HUES64 (cell line): ENCODE measurements at regions not wholly inside any gene's neighbourhood (a gene's known extent, or its start where the extent isn't known, plus 50 kb on each side); places are given as distances from the start of the nearest gene placed in this dataset.
"Not testable (repeated sequence)": the region's sequence is repeated elsewhere in the genome, so short reads cannot be mapped to it uniquely, and the experiment has no call there.

ENCODE experiments used
- H3K27ac ChIP-seq: 2 replicates; pipeline ENCODE4 v1.7.0; 2013; ENCODE audit warnings: low read depth, low read length, inconsistent platforms
- H3K27me3 ChIP-seq: 2 replicates; pipeline ENCODE4 v1.6.1; 2013; ENCODE audit warnings: mild to moderate bottlenecking, low read length; ENCODE audit not compliant: insufficient read depth
- H3K36me3 ChIP-seq: 2 replicates; pipeline ENCODE4 v1.6.1; 2013; ENCODE audit warnings: mild to moderate bottlenecking, low read length; ENCODE audit not compliant: insufficient read depth
- H3K4me1 ChIP-seq: 2 replicates; pipeline ENCODE4 v1.6.1; 2013; ENCODE audit warnings: mild to moderate bottlenecking, low read length, moderate library complexity; ENCODE audit not compliant: insufficient read depth
- H3K4me3 ChIP-seq: 2 replicates; pipeline ENCODE4 v1.5.1; 2013; ENCODE audit warnings: mild to moderate bottlenecking, low read length, moderate library complexity
- H3K9ac ChIP-seq: 2 replicates; pipeline ENCODE4 v1.6.1; 2013; ENCODE audit warnings: mild to moderate bottlenecking, low read depth, low read length
- H3K9me3 ChIP-seq: 2 replicates; pipeline ENCODE4 v1.6.1; 2013; ENCODE audit warnings: low read depth, low read length; ENCODE audit not compliant: insufficient read depth
- WGBS: fragments of 150-250, 120-280 bp; methylation state at CpG from one replicate; pipeline ENCODE4 v1.1.7; 2013; ENCODE audit warnings: missing lambda C conversion rate; 5-methylcytosine and 5-hydroxymethylcytosine counted together

GRCh38 chr6:6975459-6976111 is 132.2 kb upstream of the RREB1 start:
- no peaks in the 10 kb centered on the region for H3K9me3 ChIP-seq
- no peaks in the 10 kb centered on the region for H3K4me1 ChIP-seq
- 94% methylated on average over 6 of the region's 6 CpGs for WGBS
- no peak overlapping the region for H3K4me3 ChIP-seq
- H3K36me3 ChIP-seq, result no peaks in the 10 kb centered on the region
- H3K27ac ChIP-seq, result no peak overlapping the region
- H3K9ac ChIP-seq, result no peak overlapping the region
- no peaks in the 10 kb centered on the region for H3K27me3 ChIP-seq

GRCh38 chr6:6976193-6976592 is 131.6 kb upstream of the RREB1 start:
- H3K27me3 ChIP-seq, result no peaks in the 10 kb centered on the region
- H3K9me3 ChIP-seq, result no peaks in the 10 kb centered on the region
- no peaks in the 10 kb centered on the region for H3K36me3 ChIP-seq
- H3K4me3 ChIP-seq, result no peak overlapping the region
- H3K4me1 ChIP-seq, result no peaks in the 10 kb centered on the region
- H3K27ac ChIP-seq, result no peak overlapping the region
- 91% methylated on average over 4 of the region's 4 CpGs for WGBS
- no peak overlapping the region for H3K9ac ChIP-seq

- 76% methylated on average over 5 of the region's 5 CpGs for WGBS
- Histone ChIP-seq H3K9me3 (no peaks in the 10 kb centered on the region), H3K4me1 (no peaks in the 10 kb centered on the region), H3K27me3 (no peaks in the 10 kb centered on the region), H3K36me3 (no peaks in the 10 kb centered on the region), H3K27ac (no peak overlapping the region), H3K4me3 (no peak overlapping the region), H3K9ac (no peak overlapping the region)
Observed at GRCh38 chr6:6978731-6979130, 129.0 kb upstream of the RREB1 start.

- no peaks in the 10 kb centered on the region for H3K4me1 ChIP-seq
- H3K36me3 ChIP-seq, result no peaks in the 10 kb centered on the region
- H3K4me3 ChIP-seq, result no peak overlapping the region
- WGBS, result 97% methylated on average over 13 of the region's 14 CpGs
- H3K9me3 ChIP-seq, result no peaks in the 10 kb centered on the region
- no peak overlapping the region for H3K9ac ChIP-seq
- H3K27ac ChIP-seq, result no peak overlapping the region
- no peaks in the 10 kb centered on the region for H3K27me3 ChIP-seq
Observed at GRCh38 chr6:6980999-6981597, 126.7 kb upstream of the RREB1 start.

GRCh38 chr6:6981681-6982322 is 126.0 kb upstream of the RREB1 start:
- no peak overlapping the region for H3K27ac ChIP-seq
- no peak overlapping the region for H3K9ac ChIP-seq
- 87% methylated on average over 4 of the region's 4 CpGs for WGBS
- no peaks in the 10 kb centered on the region for H3K36me3 ChIP-seq
- H3K4me1 ChIP-seq, result no peaks in the 10 kb centered on the region
- no peaks in the 10 kb centered on the region for H3K9me3 ChIP-seq
- no peak overlapping the region for H3K4me3 ChIP-seq
- H3K27me3 ChIP-seq, result no peaks in the 10 kb centered on the region

GRCh38 chr6:6982663-6983062 is 125.1 kb upstream of the RREB1 start:
- H3K36me3 ChIP-seq, result no peaks in the 10 kb centered on the region
- peaks cover 2% of the 10 kb centered on the region; the same call in 1 of the 2 replicates for H3K4me1 ChIP-seq
- WGBS, result 94% methylated on average over 5 of the region's 6 CpGs
- H3K9ac ChIP-seq, result no peak overlapping the region
- no peak overlapping the region for H3K27ac ChIP-seq
- no peaks in the 10 kb centered on the region for H3K9me3 ChIP-seq
- H3K27me3 ChIP-seq, result no peaks in the 10 kb centered on the region
- H3K4me3 ChIP-seq, result no peak overlapping the region

GRCh38 chr6:6984585-6985366 is 123.0 kb upstream of the RREB1 start:
- 94% methylated on average over 13 of the region's 13 CpGs for WGBS
- no peaks in the 10 kb centered on the region for H3K36me3 ChIP-seq
- H3K9me3 ChIP-seq, result no peaks in the 10 kb centered on the region
- H3K9ac ChIP-seq, result no peak overlapping the region
- no peaks in the 10 kb centered on the region for H3K27me3 ChIP-seq
- no peak overlapping the region for H3K27ac ChIP-seq
- H3K4me3 ChIP-seq, result no peak overlapping the region
- H3K4me1 ChIP-seq, result peaks cover 3% of the 10 kb centered on the region; the same call in 1 of the 2 replicates

- H3K9me3 ChIP-seq, result no peaks in the 10 kb centered on the region
- no peak overlapping the region for H3K4me3 ChIP-seq
- no peak overlapping the region for H3K9ac ChIP-seq
- H3K36me3 ChIP-seq, result no peaks in the 10 kb centered on the region
- peaks cover 3% of the 10 kb centered on the region; the same call in 1 of the 2 replicates for H3K4me1 ChIP-seq
- no peak overlapping the region for H3K27ac ChIP-seq
- no peaks in the 10 kb centered on the region for H3K27me3 ChIP-seq
- 92% methylated on average over 1 of the region's 1 CpG for WGBS
Observed at GRCh38 chr6:6986344-6986743, 121.4 kb upstream of the RREB1 start.

- Histone ChIP-seq H3K36me3 (no peaks in the 10 kb centered on the region), H3K27me3 (no peaks in the 10 kb centered on the region), H3K9ac (no peak overlapping the region), H3K27ac (no peak overlapping the region), H3K4me3 (no peak overlapping the region), H3K9me3 (no peaks in the 10 kb centered on the region), H3K4me1 (peaks cover 3% of the 10 kb centered on the region; the same call in 1 of the 2 replicates)
- WGBS, result 80% methylated on average over 4 of the region's 4 CpGs
Observed at GRCh38 chr6:6987749-6988148, 120.0 kb upstream of the RREB1 start.

- not testable (repeated sequence) for H3K4me1 ChIP-seq, H3K36me3 ChIP-seq, H3K9me3 ChIP-seq, H3K9ac ChIP-seq, H3K27ac ChIP-seq, H3K27me3 ChIP-seq, H3K4me3 ChIP-seq
- WGBS, result 94% methylated on average over 3 of the region's 4 CpGs
Observed at GRCh38 chr6:6990059-6990458, 117.7 kb upstream of the RREB1 start.
